ENCODE measurements at regions not wholly inside any gene's neighbourhood (a gene's known extent, or its start where the extent isn't known, plus 50 kb on each side); places are given as distances from the start of the nearest gene placed in this dataset.

GRCh38 chr5:130545291-130545690 is 619.8 kb downstream of the HINT1 start:
- H3K4me3 ChIP-seq (ENCODE audit: insufficient read length, low read depth), result no peak overlapping the region
- no peak for DNase-seq (ENCODE audit: low read depth, low spot score)
- no peak for TF ChIP-seq ZNF274 (IDR thresholded peaks at IDR 0.05; ENCODE audit: low read depth, low read length)
- H3K9ac ChIP-seq (ENCODE audit: insufficient read length, low read depth), result no peak overlapping the region
- H3K27me3 ChIP-seq (ENCODE audit: insufficient read depth, insufficient read length), result no peaks in the 10 kb centered on the region
- H3K36me3 ChIP-seq (ENCODE audit: insufficient read depth, insufficient read length, low read length), result no peaks in the 10 kb centered on the region
- no peaks in the 10 kb centered on the region for H3K4me1 ChIP-seq (ENCODE audit: insufficient read depth, insufficient read length)
- H3K9me3 ChIP-seq (ENCODE audit: insufficient read depth, low read length), result peaks cover 16% of the 10 kb centered on the region; the same call in 1 of the 2 replicates

- Histone ChIP-seq H3K36me3 (ENCODE audit: insufficient read depth, insufficient read length, low read length) (no peaks in the 10 kb centered on the region), H3K9me3 (ENCODE audit: insufficient read depth, low read length) (peaks cover 16% of the 10 kb centered on the region; the same call in 1 of the 2 replicates), H3K27me3 (ENCODE audit: insufficient read depth, insufficient read length) (no peaks in the 10 kb centered on the region), H3K4me3 (ENCODE audit: insufficient read length, low read depth) (no peak overlapping the region), H3K4me1 (ENCODE audit: insufficient read depth, insufficient read length) (no peaks in the 10 kb centered on the region), H3K9ac (ENCODE audit: insufficient read length, low read depth) (no peak overlapping the region)
- no peak for TF ChIP-seq ZNF274 (IDR thresholded peaks at IDR 0.05; ENCODE audit: low read depth, low read length)
- no peak for TF ChIP-seq YY1 (IDR thresholded peaks at IDR 0.05; ENCODE audit: insufficient read depth, insufficient read length)
- TF ChIP-seq SUZ12 (IDR thresholded peaks at IDR 0.05; ENCODE audit: extremely low read depth, insufficient read depth, insufficient read length), result no peak
- DNase-seq (ENCODE audit: low read depth, low spot score), result no peak
These were observed 623.3 kb downstream of the HINT1 start for GRCh38 chr5:130541617-130542221.

GRCh38 chr5:130536691-130537090 is 628.4 kb downstream of the HINT1 start:
- no peak overlapping the region for H3K4me3 ChIP-seq (ENCODE audit: insufficient read length, low read depth)
- DNase-seq (ENCODE audit: low read depth, low spot score), result no peak
- H3K36me3 ChIP-seq (ENCODE audit: insufficient read depth, insufficient read length, low read length), result no peaks in the 10 kb centered on the region
- TF ChIP-seq SUZ12 (IDR thresholded peaks at IDR 0.05; ENCODE audit: extremely low read depth, insufficient read depth, insufficient read length), result no peak
- H3K9me3 ChIP-seq (ENCODE audit: insufficient read depth, low read length), result no peaks in the 10 kb centered on the region
- H3K9ac ChIP-seq (ENCODE audit: insufficient read length, low read depth), result no peak overlapping the region
- no peaks in the 10 kb centered on the region for H3K27me3 ChIP-seq (ENCODE audit: insufficient read depth, insufficient read length)
- no peaks in the 10 kb centered on the region for H3K4me1 ChIP-seq (ENCODE audit: insufficient read depth, insufficient read length)

- Histone ChIP-seq H3K27me3 (ENCODE audit: insufficient read depth, insufficient read length) (no peaks in the 10 kb centered on the region), H3K36me3 (ENCODE audit: insufficient read depth, insufficient read length, low read length) (no peaks in the 10 kb centered on the region), H3K9ac (ENCODE audit: insufficient read length, low read depth) (no peak overlapping the region), H3K4me1 (ENCODE audit: insufficient read depth, insufficient read length) (no peaks in the 10 kb centered on the region), H3K9me3 (ENCODE audit: insufficient read depth, low read length) (no peaks in the 10 kb centered on the region), H3K4me3 (ENCODE audit: insufficient read length, low read depth) (no peak overlapping the region)
- TF ChIP-seq ZNF274 (IDR thresholded peaks at IDR 0.05; ENCODE audit: low read depth, low read length) (no peak), YY1 (IDR thresholded peaks at IDR 0.05; ENCODE audit: insufficient read depth, insufficient read length) (no peak), SUZ12 (IDR thresholded peaks at IDR 0.05; ENCODE audit: extremely low read depth, insufficient read depth, insufficient read length) (no peak)
- DNase-seq (ENCODE audit: low read depth, low spot score), result no peak
These were observed 628.5 kb downstream of the CHSY3 start for GRCh38 chr5:130532786-130533185.

GRCh38 chr5:130529511-130530485 is 625.5 kb downstream of the CHSY3 start:
- DNase-seq (ENCODE audit: low read depth, low spot score), result no peak
- Histone ChIP-seq H3K36me3 (ENCODE audit: insufficient read depth, insufficient read length, low read length) (no peaks in the 10 kb centered on the region), H3K9ac (ENCODE audit: insufficient read length, low read depth) (no peak overlapping the region), H3K4me3 (ENCODE audit: insufficient read length, low read depth) (no peak overlapping the region), H3K27me3 (ENCODE audit: insufficient read depth, insufficient read length) (no peaks in the 10 kb centered on the region), H3K9me3 (ENCODE audit: insufficient read depth, low read length) (no peaks in the 10 kb centered on the region), H3K4me1 (ENCODE audit: insufficient read depth, insufficient read length) (no peaks in the 10 kb centered on the region)
- TF ChIP-seq SUZ12 (IDR thresholded peaks at IDR 0.05; ENCODE audit: extremely low read depth, insufficient read depth, insufficient read length) (no peak), ZNF274 (IDR thresholded peaks at IDR 0.05; ENCODE audit: low read depth, low read length) (no peak), YY1 (IDR thresholded peaks at IDR 0.05; ENCODE audit: insufficient read depth, insufficient read length) (no peak)

GRCh38 chr5:130529111-130529510 is 624.8 kb downstream of the CHSY3 start:
- Histone ChIP-seq H3K27me3 (ENCODE audit: insufficient read depth, insufficient read length) (no peaks in the 10 kb centered on the region), H3K4me3 (ENCODE audit: insufficient read length, low read depth) (no peak overlapping the region), H3K9ac (ENCODE audit: insufficient read length, low read depth) (no peak overlapping the region), H3K36me3 (ENCODE audit: insufficient read depth, insufficient read length, low read length) (no peaks in the 10 kb centered on the region), H3K9me3 (ENCODE audit: insufficient read depth, low read length) (no peaks in the 10 kb centered on the region), H3K4me1 (ENCODE audit: insufficient read depth, insufficient read length) (no peaks in the 10 kb centered on the region)
- DNase-seq (ENCODE audit: low read depth, low spot score), result no peak
- TF ChIP-seq ZNF274 (IDR thresholded peaks at IDR 0.05; ENCODE audit: low read depth, low read length) (no peak), SUZ12 (IDR thresholded peaks at IDR 0.05; ENCODE audit: extremely low read depth, insufficient read depth, insufficient read length) (no peak), YY1 (IDR thresholded peaks at IDR 0.05; ENCODE audit: insufficient read depth, insufficient read length) (no peak)

- no peak overlapping the region for H3K9ac ChIP-seq (ENCODE audit: insufficient read length, low read depth)
- no peak overlapping the region for H3K4me3 ChIP-seq (ENCODE audit: insufficient read length, low read depth)
- H3K27me3 ChIP-seq (ENCODE audit: insufficient read depth, insufficient read length), result no peaks in the 10 kb centered on the region
- TF ChIP-seq ZNF274 (IDR thresholded peaks at IDR 0.05; ENCODE audit: low read depth, low read length), result no peak
- TF ChIP-seq YY1 (IDR thresholded peaks at IDR 0.05; ENCODE audit: insufficient read depth, insufficient read length), result no peak
- TF ChIP-seq SUZ12 (IDR thresholded peaks at IDR 0.05; ENCODE audit: extremely low read depth, insufficient read depth, insufficient read length), result no peak
- no peaks in the 10 kb centered on the region for H3K9me3 ChIP-seq (ENCODE audit: insufficient read depth, low read length)
- H3K36me3 ChIP-seq (ENCODE audit: insufficient read depth, insufficient read length, low read length), result no peaks in the 10 kb centered on the region
- no peak for DNase-seq (ENCODE audit: low read depth, low spot score)
- H3K4me1 ChIP-seq (ENCODE audit: insufficient read depth, insufficient read length), result no peaks in the 10 kb centered on the region
These were observed 624.2 kb downstream of the CHSY3 start for GRCh38 chr5:130528474-130528873.

Data from NT2/D1 (cell line).